ENCODE measurements at regions not wholly inside any gene's neighbourhood (a gene's known extent, or its start where the extent isn't known, plus 50 kb on each side); places are given as distances from the start of the nearest gene placed in this dataset.
"Not testable (repeated sequence)": the region's sequence is repeated elsewhere in the genome, so short reads cannot be mapped to it uniquely, and the experiment has no call there.

GRCh38 chr21:35603494-35603893, 456.8 kb downstream of the SETD4 start:
- no peak for DNase-seq (ENCODE audit: low spot score)

- DNase-seq (ENCODE audit: low spot score): no peak
These were observed 457.4 kb downstream of the SETD4 start for GRCh38 chr21:35602811-35603362.

- no peak for DNase-seq (ENCODE audit: low spot score)
These were observed 459.1 kb downstream of the SETD4 start for GRCh38 chr21:35601211-35601610.

GRCh38 chr21:35599164-35599563, 461.2 kb downstream of the SETD4 start:
- DNase-seq (ENCODE audit: low spot score): no peak

GRCh38 chr21:35597750-35598339, 462.5 kb downstream of the SETD4 start:
- DNase-seq (ENCODE audit: low spot score): no peak

- no peak for DNase-seq (ENCODE audit: low spot score)
These were observed 465.4 kb downstream of the SETD4 start for GRCh38 chr21:35594905-35595304.

- no peak for DNase-seq (ENCODE audit: low spot score)
These were observed 467.3 kb downstream of the SETD4 start for GRCh38 chr21:35593000-35593502.

GRCh38 chr21:35590284-35590683, 470.0 kb downstream of the SETD4 start:
- DNase-seq (ENCODE audit: low spot score): not testable (repeated sequence)

GRCh38 chr21:35587841-35588380, 472.4 kb downstream of the SETD4 start:
- no peak for DNase-seq (ENCODE audit: low spot score)

- DNase-seq (ENCODE audit: low spot score): no peak
These were observed 474.0 kb downstream of the SETD4 start for GRCh38 chr21:35586305-35586704.

- DNase-seq (ENCODE audit: low spot score): no peak
These were observed 474.4 kb downstream of the SETD4 start for GRCh38 chr21:35585878-35586277.

GRCh38 chr21:35585155-35585554, 475.2 kb downstream of the SETD4 start:
- no peak for DNase-seq (ENCODE audit: low spot score)

GRCh38 chr21:35583566-35584216, 476.6 kb downstream of the SETD4 start:
- no peak for DNase-seq (ENCODE audit: low spot score)

GRCh38 chr21:35582731-35583130, 477.6 kb downstream of the SETD4 start:
- no peak for DNase-seq (ENCODE audit: low spot score)

GRCh38 chr21:35581640-35582039, 478.7 kb downstream of the SETD4 start:
- DNase-seq (ENCODE audit: low spot score): no peak

- DNase-seq (ENCODE audit: low spot score): no peak
These were observed 480.6 kb downstream of the SETD4 start for GRCh38 chr21:35579520-35580293.

GRCh38 chr21:35578831-35579471, 481.4 kb downstream of the SETD4 start:
- no peak for DNase-seq (ENCODE audit: low spot score)

GRCh38 chr21:35578347-35578782, 482.0 kb downstream of the SETD4 start:
- no peak for DNase-seq (ENCODE audit: low spot score)

GRCh38 chr21:35575280-35575915, 484.9 kb downstream of the SETD4 start:
- DNase-seq (ENCODE audit: low spot score): no peak

- DNase-seq (ENCODE audit: low spot score): no peak
These were observed 486.6 kb downstream of the SETD4 start for GRCh38 chr21:35573472-35574374.

Measured in CD4-positive, alpha-beta T cell treated with Interleukin-2 at 100 ng/mL for 4 hours (primary cell).